Hepatic stellate cell (primary cell): ENCODE measurements at regions not wholly inside any gene's neighbourhood (a gene's known extent, or its start where the extent isn't known, plus 50 kb on each side); places are given as distances from the start of the nearest gene placed in this dataset.
"Not testable (repeated sequence)": the region's sequence is repeated elsewhere in the genome, so short reads cannot be mapped to it uniquely, and the experiment has no call there.

Experiments
- DNase-seq: peaks from one replicate; pipeline ENCODE4 v3.0.0; 2011; ENCODE audit warnings: low spot score

GRCh38 chr18:46229641-46230040, 125.5 kb downstream of the HAUS1 start:
- not testable (repeated sequence) for DNase-seq

- DNase-seq: no peak
These were observed 132.0 kb downstream of the HAUS1 start for GRCh38 chr18:46236156-46236555.

- DNase-seq: no peak
These were observed 133.7 kb downstream of the HAUS1 start for GRCh38 chr18:46237891-46238290.

GRCh38 chr18:46239549-46239948, 135.4 kb downstream of the HAUS1 start:
- DNase-seq: no peak

GRCh38 chr18:46239998-46240397, 135.8 kb downstream of the HAUS1 start:
- no peak for DNase-seq

GRCh38 chr18:46241393-46241792, 137.2 kb downstream of the HAUS1 start:
- not testable (repeated sequence) for DNase-seq

GRCh38 chr18:46242183-46242582, 138.0 kb downstream of the HAUS1 start:
- no peak for DNase-seq

GRCh38 chr18:46243095-46243494, 138.9 kb downstream of the HAUS1 start:
- no peak for DNase-seq

GRCh38 chr18:46243673-46244072, 139.5 kb downstream of the HAUS1 start:
- no peak for DNase-seq

GRCh38 chr18:46246101-46246500, 141.9 kb downstream of the HAUS1 start:
- no peak for DNase-seq

- DNase-seq: no peak
These were observed 143.8 kb downstream of the HAUS1 start for GRCh38 chr18:46247942-46248341.

GRCh38 chr18:46250084-46250811, 146.1 kb downstream of the HAUS1 start:
- peak; percentile 58 for DNase-seq

GRCh38 chr18:46250812-46251173, 146.6 kb downstream of the HAUS1 start:
- DNase-seq: no peak

GRCh38 chr18:46252759-46253158, 148.6 kb downstream of the HAUS1 start:
- no peak for DNase-seq

GRCh38 chr18:46253498-46253897, 149.3 kb downstream of the HAUS1 start:
- DNase-seq: no peak

GRCh38 chr18:46256078-46256477, 151.9 kb downstream of the HAUS1 start:
- DNase-seq: no peak

- no peak for DNase-seq
These were observed 153.2 kb downstream of the HAUS1 start for GRCh38 chr18:46257366-46257765.

GRCh38 chr18:46260016-46260878, 156.1 kb downstream of the HAUS1 start:
- no peak for DNase-seq

GRCh38 chr18:46260879-46261143, 156.6 kb downstream of the HAUS1 start:
- no peak for DNase-seq

GRCh38 chr18:46261799-46262198, 157.6 kb downstream of the HAUS1 start:
- no peak for DNase-seq

GRCh38 chr18:46262856-46263255, 158.7 kb downstream of the HAUS1 start:
- no peak for DNase-seq

GRCh38 chr18:46264255-46264654, 160.1 kb downstream of the HAUS1 start:
- no peak for DNase-seq
